H9 (cell line): ENCODE measurements at regions not wholly inside any gene's neighbourhood (a gene's known extent, or its start where the extent isn't known, plus 50 kb on each side); places are given as distances from the start of the nearest gene placed in this dataset.

Source experiments
- DNase-seq: peaks from one replicate; pipeline ENCODE4 v3.0.0-alpha.2; 2017
- H2AFZ ChIP-seq: one replicate; pipeline ENCODE4 v1.6.1; 2013; ENCODE audit warnings: mild to moderate bottlenecking, low read length, control low read depth, moderate library complexity
- H2AK5ac ChIP-seq: 2 replicates; pipeline ENCODE4 v1.6.1; 2013; ENCODE audit warnings: low read length, control low read depth, mixed read lengths; ENCODE audit not compliant: insufficient read length
- H2BK120ac ChIP-seq: one replicate; pipeline ENCODE4 v1.6.1; 2013; ENCODE audit warnings: low read depth, mild to moderate bottlenecking, low read length, control low read depth, inconsistent platforms; ENCODE audit not compliant: poor library complexity, severe bottlenecking
- H2BK12ac ChIP-seq: 2 replicates; pipeline ENCODE4 v1.6.1; 2013; ENCODE audit warnings: low read length, control low read depth, mixed read lengths, low read depth; ENCODE audit not compliant: insufficient read length
- H2BK15ac ChIP-seq: 2 replicates; pipeline ENCODE4 v1.6.1; 2013; ENCODE audit warnings: low read depth, low read length, control low read depth
- H2BK20ac ChIP-seq: one replicate; pipeline ENCODE4 v1.6.1; 2013; ENCODE audit warnings: low read depth, mild to moderate bottlenecking, low read length, control low read depth, inconsistent platforms; ENCODE audit not compliant: poor library complexity, severe bottlenecking
- H2BK5ac ChIP-seq: 2 replicates; pipeline ENCODE4 v1.6.1; 2013; ENCODE audit warnings: low read length, control low read depth, mixed read lengths; ENCODE audit not compliant: insufficient read length
- H3K14ac ChIP-seq: 2 replicates; pipeline ENCODE4 v1.6.1; 2013; ENCODE audit warnings: low read length, control low read depth; ENCODE audit not compliant: insufficient read depth
- H3K18ac ChIP-seq: 2 replicates; pipeline ENCODE4 v1.6.1; 2013; ENCODE audit warnings: low read depth, mild to moderate bottlenecking, mixed read lengths, low read length, control low read depth; ENCODE audit not compliant: insufficient read length
- H3K23ac ChIP-seq: 2 replicates; pipeline ENCODE4 v1.6.1; 2013; ENCODE audit warnings: low read length, control low read depth, mixed read lengths, low read depth; ENCODE audit not compliant: insufficient read length
- H3K23me2 ChIP-seq: 2 replicates; pipeline ENCODE4 v1.6.1; 2013; ENCODE audit warnings: low read depth, mild to moderate bottlenecking, mixed read lengths, low read length, control low read depth; ENCODE audit not compliant: insufficient read length, poor library complexity, severe bottlenecking
- H3K27ac ChIP-seq: 2 replicates; pipeline ENCODE4 v1.5.1; 2013; ENCODE audit warnings: low read length, control low read depth, mixed read lengths, low read depth; ENCODE audit not compliant: insufficient read length
- H3K27me3 ChIP-seq: 2 replicates; pipeline ENCODE4 v1.6.1; 2013; ENCODE audit warnings: low read length, control low read depth, inconsistent platforms; ENCODE audit not compliant: insufficient read depth
- H3K4ac ChIP-seq: 2 replicates; pipeline ENCODE4 v1.6.1; 2013; ENCODE audit warnings: low read depth, mild to moderate bottlenecking, control low read depth, inconsistent platforms, low read length, moderate library complexity
- H3K4me1 ChIP-seq: 2 replicates; pipeline ENCODE4 v1.6.1; 2013; ENCODE audit warnings: low read length, control low read depth, inconsistent platforms; ENCODE audit not compliant: insufficient read depth
- H3K4me2 ChIP-seq: 2 replicates; pipeline ENCODE4 v1.6.1; 2013; ENCODE audit warnings: low read length, control low read depth, mixed read lengths; ENCODE audit not compliant: insufficient read length, insufficient read depth
- H3K56ac ChIP-seq: 2 replicates; pipeline ENCODE4 v1.6.1; 2013; ENCODE audit warnings: low read depth, mild to moderate bottlenecking, mixed read lengths, low read length, control low read depth; ENCODE audit not compliant: insufficient read length
- H3K79me1 ChIP-seq: 2 replicates; pipeline ENCODE4 v1.6.1; 2013; ENCODE audit warnings: low read depth, mild to moderate bottlenecking, moderate library complexity, low read length, control low read depth, inconsistent platforms; ENCODE audit not compliant: insufficient read depth, poor library complexity, severe bottlenecking
- H3K79me2 ChIP-seq: 2 replicates; pipeline ENCODE4 v1.6.1; 2013; ENCODE audit warnings: low read length, control low read depth, inconsistent platforms; ENCODE audit not compliant: insufficient read depth
- H3K9ac ChIP-seq: 2 replicates; pipeline ENCODE4 v1.6.1; 2013; ENCODE audit warnings: low read length, control low read depth, mixed read lengths; ENCODE audit not compliant: insufficient read length; ENCODE audit errors: extremely low read depth
- H3K9me3 ChIP-seq: one replicate; pipeline ENCODE4 v1.6.1; 2013; ENCODE audit warnings: low read depth, low read length, inconsistent platforms; ENCODE audit not compliant: control insufficient read depth
- H3T11ph ChIP-seq: one replicate; pipeline ENCODE4 v1.6.1; 2013; ENCODE audit warnings: mild to moderate bottlenecking, low read length, control low read depth, inconsistent platforms
- H4K20me1 ChIP-seq: one replicate; pipeline ENCODE4 v1.6.1; 2013; ENCODE audit not compliant: control insufficient read depth, insufficient read length, insufficient read depth
- H4K5ac ChIP-seq: 2 replicates; pipeline ENCODE4 v1.6.1; 2013; ENCODE audit warnings: low read depth, mild to moderate bottlenecking, mixed read lengths, low read length, control low read depth; ENCODE audit not compliant: insufficient read length
- H4K8ac ChIP-seq: replicated peaks from 2 replicates; pipeline ENCODE4 v1.6.1; 2013; ENCODE audit warnings: low read length, control low read depth, mixed read lengths, low read depth; ENCODE audit not compliant: insufficient read length
- H4K91ac ChIP-seq: 2 replicates; pipeline ENCODE4 v1.6.1; 2013; ENCODE audit warnings: low read depth, mild to moderate bottlenecking, moderate library complexity, mixed read lengths, low read length, control low read depth; ENCODE audit not compliant: insufficient read length
- H3K27ac Mint-ChIP-seq, 3 experiments: 2 replicates in 2 of 3; 3 replicates in 1 of 3; pipeline ENCODE4 v1.8.0; 2020 to 2021; ENCODE audit warnings: mixed read lengths in 3 of 3, mild to moderate bottlenecking in 1 of 3, moderate library complexity in 1 of 3
- H3K27me3 Mint-ChIP-seq: 2 replicates; pipeline ENCODE4 v1.8.0; 2021; ENCODE audit warnings: low read depth, mild to moderate bottlenecking, moderate library complexity, mixed read lengths
- H3K36me3 Mint-ChIP-seq, 3 experiments: 2 replicates in 2 of 3; 3 replicates in 1 of 3; pipeline ENCODE4 v1.8.0; 2020 to 2021; ENCODE audit warnings: low read depth in 3 of 3, mixed read lengths in 3 of 3; ENCODE audit not compliant: insufficient read depth in 1 of 3
- H3K4me1 Mint-ChIP-seq, 2 experiments: 2 replicates each; pipeline ENCODE4 v1.8.0; 2020; ENCODE audit warnings: mixed read lengths in 2 of 2
- H3K4me3 Mint-ChIP-seq, 2 experiments: 2 replicates in 1 of 2; 3 replicates in 1 of 2; pipeline ENCODE4 v1.8.0; 2020 to 2021; ENCODE audit warnings: mild to moderate bottlenecking in 2 of 2, mixed read lengths in 2 of 2, moderate library complexity in 1 of 2
- H3K9me3 Mint-ChIP-seq, 2 experiments: 2 replicates in 1 of 2; 3 replicates in 1 of 2; pipeline ENCODE4 v1.8.0; 2020; ENCODE audit warnings: mild to moderate bottlenecking in 2 of 2, mixed read lengths in 2 of 2, moderate library complexity in 1 of 2
- CTCF ChIP-seq: fragments of 200-600 bp; sonication (generic); conservative IDR thresholded peaks from 3 replicates; pipeline ENCODE4 v1.8.0; 2021; ENCODE audit warnings: antibody characterized with exemption, mild to moderate bottlenecking
- WGBS: extraction: QIAGEN DNeasy Blood & Tissue Kit; methylation state at CpG from one replicate; pipeline ENCODE4 v1.1.7; 2013; ENCODE audit warnings: missing lambda C conversion rate, low lambda C conversion rate, mixed read lengths; ENCODE audit not compliant: insufficient read length; ENCODE audit errors: extremely low coverage; 5-methylcytosine and 5-hydroxymethylcytosine counted together

GRCh38 chr14:24735984-24736630 lies 102.1 kb upstream of the GZMB start:
- no peak for TF ChIP-seq CTCF
- no peaks in the 10 kb centered on the region for H3K79me1 ChIP-seq
- H3K14ac ChIP-seq = no peak overlapping the region
- no peak overlapping the region for H3K4ac ChIP-seq
- no peak overlapping the region for H3K27ac ChIP-seq
- H3K56ac ChIP-seq = no peak overlapping the region
- H2AFZ ChIP-seq = no peak overlapping the region
- no peaks in the 10 kb centered on the region for H4K20me1 ChIP-seq
- H2BK15ac ChIP-seq = no peak overlapping the region
- no peak overlapping the region for H3K9ac ChIP-seq
- no peak overlapping the region for H3K27ac Mint-ChIP-seq
- no peak overlapping the region for H2BK120ac ChIP-seq
- H3K4me2 ChIP-seq = no peak overlapping the region
- no CpG with 5 or more reads among the region's 1 CpG for WGBS
- no peak for DNase-seq
- no peaks in the 10 kb centered on the region for H3K27me3 ChIP-seq
- H3K27me3 Mint-ChIP-seq = peaks cover 2% of the 10 kb centered on the region; the same call in 1 of the 2 replicates
- no peak overlapping the region for H4K91ac ChIP-seq
- H3K4me1 Mint-ChIP-seq = peaks cover 16 to 17% of the 10 kb centered on the region in 2 experiments
- no peak overlapping the region for H3K18ac ChIP-seq
- H2AK5ac ChIP-seq = no peak overlapping the region
- no peak overlapping the region for H4K5ac ChIP-seq
- H2BK12ac ChIP-seq = no peak overlapping the region
- no peaks in the 10 kb centered on the region for H3K36me3 Mint-ChIP-seq
- no peak overlapping the region for H2BK20ac ChIP-seq
- no peak overlapping the region for H3K23ac ChIP-seq
- H3K9me3 Mint-ChIP-seq = peaks cover 0 to 2% of the 10 kb centered on the region in 2 experiments; a peak in 2 of 5 replicates
- no peaks in the 10 kb centered on the region for H3K79me2 ChIP-seq
- H4K8ac ChIP-seq = no peak overlapping the region
- H3K23me2 ChIP-seq = no peaks in the 10 kb centered on the region
- H3K4me1 ChIP-seq = no peaks in the 10 kb centered on the region
- no peak overlapping the region for H3K4me3 Mint-ChIP-seq
- H2BK5ac ChIP-seq = no peak overlapping the region
- H3K9me3 ChIP-seq = no peaks in the 10 kb centered on the region
- H3T11ph ChIP-seq = no peak overlapping the region
